Activated B cell treated with CpG ODN at 0.5 μM for 24 hours (primary cell): ENCODE measurements at regions not wholly inside any gene's neighbourhood (a gene's known extent, or its start where the extent isn't known, plus 50 kb on each side); places are given as distances from the start of the nearest gene placed in this dataset.

Experiments
- ATAC-seq: fragments of 200-7000 bp; cut with Tn5 transposase; one replicate; pipeline ENCODE4 v1.10.0; 2021; ENCODE audit warnings: low read depth, mild to moderate bottlenecking, moderate library complexity
- CTCF ChIA-PET: fragments of 350-600 bp; sonication (Branson Sonifier 250); formaldehyde crosslinking; loops from one replicate; lab custom pipeline; 2021; ENCODE audit warnings: antibody characterized with exemption; lab: Charles Lee
- POLR2A ChIA-PET: fragments of 350-600 bp; sonication (Branson Sonifier 250); formaldehyde crosslinking; loops from one replicate; lab custom pipeline; 2021; ENCODE audit warnings: antibody characterized with exemption; lab: Charles Lee
- DNase-seq: peaks from one replicate; pipeline ENCODE4 v3.0.0; 2022
- H3K27ac Mint-ChIP-seq: one replicate; pipeline ENCODE4 v1.8.0; 2020; ENCODE audit warnings: mixed read lengths
- H3K27me3 Mint-ChIP-seq: one replicate; pipeline ENCODE4 v1.8.0; 2021; ENCODE audit warnings: mixed read lengths
- H3K36me3 Mint-ChIP-seq: one replicate; pipeline ENCODE4 v1.8.0; 2021; ENCODE audit warnings: low read depth, mixed read lengths
- H3K4me1 Mint-ChIP-seq: one replicate; pipeline ENCODE4 v1.8.0; 2021; ENCODE audit warnings: mixed read lengths
- H3K4me3 Mint-ChIP-seq: one replicate; pipeline ENCODE4 v1.8.0; 2020; ENCODE audit warnings: mild to moderate bottlenecking, mixed read lengths
- H3K9me3 Mint-ChIP-seq: one replicate; pipeline ENCODE4 v1.8.0; 2020; ENCODE audit warnings: mixed read lengths
- intact Hi-C: fragments of 100-400 bp; cut with micrococcal nuclease; formaldehyde crosslinking; loops from one replicate; pipeline ENCODE4 v1.15.1; 2024
- TF ChIP-seq, protein P1 (sequence below): fragments of 200-600 bp; IDR thresholded peaks from one replicate; pipeline ENCODE4 v1.8.0; 2022; ENCODE audit warnings: antibody characterized with exemption, mild to moderate bottlenecking

DNA sequence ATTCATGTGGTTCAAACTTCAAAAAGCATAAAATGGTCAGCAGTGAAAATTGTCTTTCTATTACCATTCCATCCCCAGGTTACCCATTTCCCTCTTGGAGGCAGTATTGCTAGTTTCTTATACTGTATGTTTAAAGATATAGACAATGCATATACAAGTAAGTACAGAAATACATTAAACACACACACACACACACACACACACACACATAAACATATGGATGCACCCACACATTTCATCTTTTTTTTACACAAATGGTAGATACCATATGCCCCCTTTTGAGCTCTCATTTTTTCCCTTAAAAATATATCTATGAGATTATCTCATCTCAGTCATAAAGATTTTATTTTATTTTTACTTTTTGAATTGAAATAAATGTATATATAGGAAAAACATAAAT is 79.7 kb downstream of the NEUROD6 start:
- CTCF ChIA-PET = no interaction called here
- no peak overlapping the region for H3K27ac Mint-ChIP-seq
- H3K36me3 Mint-ChIP-seq = no peaks in the 10 kb centered on the region
- POLR2A ChIA-PET = no interaction called here
- no peak for ATAC-seq
- H3K9me3 Mint-ChIP-seq = no peaks in the 10 kb centered on the region
- no peak overlapping the region for H3K4me3 Mint-ChIP-seq
- TF ChIP-seq, protein P1, sequence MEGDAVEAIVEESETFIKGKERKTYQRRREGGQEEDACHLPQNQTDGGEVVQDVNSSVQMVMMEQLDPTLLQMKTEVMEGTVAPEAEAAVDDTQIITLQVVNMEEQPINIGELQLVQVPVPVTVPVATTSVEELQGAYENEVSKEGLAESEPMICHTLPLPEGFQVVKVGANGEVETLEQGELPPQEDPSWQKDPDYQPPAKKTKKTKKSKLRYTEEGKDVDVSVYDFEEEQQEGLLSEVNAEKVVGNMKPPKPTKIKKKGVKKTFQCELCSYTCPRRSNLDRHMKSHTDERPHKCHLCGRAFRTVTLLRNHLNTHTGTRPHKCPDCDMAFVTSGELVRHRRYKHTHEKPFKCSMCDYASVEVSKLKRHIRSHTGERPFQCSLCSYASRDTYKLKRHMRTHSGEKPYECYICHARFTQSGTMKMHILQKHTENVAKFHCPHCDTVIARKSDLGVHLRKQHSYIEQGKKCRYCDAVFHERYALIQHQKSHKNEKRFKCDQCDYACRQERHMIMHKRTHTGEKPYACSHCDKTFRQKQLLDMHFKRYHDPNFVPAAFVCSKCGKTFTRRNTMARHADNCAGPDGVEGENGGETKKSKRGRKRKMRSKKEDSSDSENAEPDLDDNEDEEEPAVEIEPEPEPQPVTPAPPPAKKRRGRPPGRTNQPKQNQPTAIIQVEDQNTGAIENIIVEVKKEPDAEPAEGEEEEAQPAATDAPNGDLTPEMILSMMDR = no peak
- no peaks in the 10 kb centered on the region for H3K27me3 Mint-ChIP-seq
- H3K4me1 Mint-ChIP-seq = no peaks in the 10 kb centered on the region
- no peak for DNase-seq
- intact Hi-C loops = loop anchor here (10.0 kb wide), 1 partner anchor 334 kb away; no protein-coding TSS in a partner anchor

- ATAC-seq (no peak), DNase-seq (no peak)
- Mint-ChIP-seq H3K27ac (no peak overlapping the region), H3K4me3 (no peak overlapping the region), H3K27me3 (no peaks in the 10 kb centered on the region), H3K36me3 (no peaks in the 10 kb centered on the region), H3K4me1 (no peaks in the 10 kb centered on the region), H3K9me3 (no peaks in the 10 kb centered on the region)
- ChIA-PET POLR2A (no interaction called here), CTCF (no interaction called here)
- TF ChIP-seq, protein P1 = no peak
- intact Hi-C loops = no loop called here
Observed at GRCh38 chr7:31258391-31258790, 82.1 kb downstream of the NEUROD6 start.

DNA sequence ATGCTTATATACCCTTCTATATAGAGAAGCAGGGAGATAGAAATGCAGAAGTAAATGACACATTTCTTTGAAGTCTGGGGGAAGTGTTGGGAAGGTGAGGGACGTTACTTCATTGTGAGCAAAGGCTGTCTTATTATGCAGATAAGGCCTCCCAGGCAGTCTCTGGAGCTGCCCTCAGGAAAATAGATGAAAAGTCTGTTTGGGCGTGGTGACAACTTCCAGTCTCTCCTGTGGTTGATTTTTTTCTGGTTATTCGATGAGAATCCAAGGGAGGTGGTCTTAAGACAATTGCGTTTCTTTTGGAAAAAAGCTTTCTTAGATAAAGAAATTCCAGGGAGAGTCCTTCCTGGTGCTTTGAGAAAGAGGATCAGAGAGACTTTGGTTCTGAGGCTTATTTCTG is 84.0 kb downstream of the NEUROD6 start:
- ATAC-seq (no peak), DNase-seq (no peak)
- H3K27me3 Mint-ChIP-seq = no peaks in the 10 kb centered on the region
- TF ChIP-seq, protein P1 = no peak
- H3K9me3 Mint-ChIP-seq = no peaks in the 10 kb centered on the region
- ChIA-PET POLR2A (no interaction called here), CTCF (no interaction called here)
- no peak overlapping the region for H3K27ac Mint-ChIP-seq
- no peak overlapping the region for H3K4me3 Mint-ChIP-seq
- no peaks in the 10 kb centered on the region for H3K36me3 Mint-ChIP-seq
- no peaks in the 10 kb centered on the region for H3K4me1 Mint-ChIP-seq
- intact Hi-C loops = no loop called here

DNA sequence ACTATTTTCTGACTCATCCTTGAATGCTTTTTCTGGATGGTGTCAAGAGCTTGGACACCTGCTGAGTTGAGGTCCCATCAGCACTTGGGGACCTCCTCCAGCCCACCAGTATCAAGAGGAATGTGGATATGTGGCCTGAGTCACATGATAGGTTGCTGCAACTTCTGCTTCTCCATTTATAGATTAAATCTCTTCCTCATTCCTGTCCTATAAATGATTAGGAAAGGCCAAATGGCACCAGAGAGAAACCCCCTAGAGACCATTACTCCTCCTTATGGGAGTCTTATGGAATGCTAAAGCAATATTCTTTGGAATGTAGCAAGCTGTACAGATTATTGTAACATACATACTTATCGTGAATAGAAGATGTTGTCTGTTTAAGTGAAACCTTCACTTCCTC is 85.6 kb downstream of the NEUROD6 start:
- no peak for DNase-seq
- Mint-ChIP-seq H3K27ac (no peak overlapping the region), H3K27me3 (peaks cover 1% of the 10 kb centered on the region), H3K36me3 (no peaks in the 10 kb centered on the region), H3K9me3 (no peaks in the 10 kb centered on the region), H3K4me1 (no peaks in the 10 kb centered on the region), H3K4me3 (no peak overlapping the region)
- ChIA-PET CTCF (no interaction called here), POLR2A (no interaction called here)
- intact Hi-C loops = no loop called here
- TF ChIP-seq, protein P1 = no peak
- ATAC-seq = no peak

DNA sequence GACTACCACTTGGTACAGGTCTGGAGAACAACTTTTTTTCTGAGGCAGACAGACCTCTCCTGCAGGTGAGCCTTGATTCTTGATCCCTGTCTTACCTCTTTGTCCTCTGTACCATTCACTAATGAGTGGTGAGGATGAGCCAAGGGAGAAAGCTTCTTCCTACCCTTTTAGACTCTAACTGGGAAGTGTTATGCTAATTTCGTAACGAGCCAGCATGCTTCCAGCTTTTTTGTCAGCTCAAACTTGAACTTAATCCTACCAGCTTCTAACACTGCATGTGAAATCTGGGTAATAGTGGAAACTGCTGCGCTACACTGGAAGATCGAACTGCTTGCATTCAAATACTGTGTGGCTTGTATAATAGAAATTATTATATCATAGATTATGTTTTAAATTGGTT is 87.0 kb downstream of the NEUROD6 start:
- POLR2A ChIA-PET = no interaction called here
- no peak for ATAC-seq
- TF ChIP-seq, protein P1 = no peak
- Mint-ChIP-seq H3K27me3 (peaks cover 4% of the 10 kb centered on the region), H3K9me3 (no peaks in the 10 kb centered on the region), H3K36me3 (no peaks in the 10 kb centered on the region), H3K4me1 (no peaks in the 10 kb centered on the region), H3K27ac (no peak overlapping the region), H3K4me3 (no peak overlapping the region)
- no peak for DNase-seq
- CTCF ChIA-PET = no interaction called here
- intact Hi-C loops = no loop called here
